MG63 (cell line): ENCODE measurements at regions not wholly inside any gene's neighbourhood (a gene's known extent, or its start where the extent isn't known, plus 50 kb on each side); places are given as distances from the start of the nearest gene placed in this dataset.
A peak's percentile ranks its signal among the peaks of the same experiment; 100 is the strongest.

Experiments used
- DNase-seq: peaks from one replicate; pipeline ENCODE4 v3.0.0-alpha.2; 2020
- H3K27me3 ChIP-seq: fragments of 250-450 bp; sonication (Bioruptor Pico); 2 replicates; pipeline ENCODE4 v1.5.1; 2020; ENCODE audit warnings: mild to moderate bottlenecking, moderate library complexity
- H3K36me3 ChIP-seq: fragments of 250-450 bp; sonication (Bioruptor Pico); 2 replicates; pipeline ENCODE4 v1.5.1; 2020; ENCODE audit warnings: mild to moderate bottlenecking, moderate library complexity
- H3K4me3 ChIP-seq: fragments of 250-450 bp; sonication (Bioruptor Pico); 2 replicates; pipeline ENCODE4 v1.5.1; 2020; ENCODE audit warnings: mild to moderate bottlenecking, moderate library complexity
- H3K9me3 ChIP-seq: fragments of 250-450 bp; sonication (Bioruptor Pico); 2 replicates; pipeline ENCODE4 v1.5.1; 2020; ENCODE audit warnings: mild to moderate bottlenecking, moderate library complexity

DNA sequence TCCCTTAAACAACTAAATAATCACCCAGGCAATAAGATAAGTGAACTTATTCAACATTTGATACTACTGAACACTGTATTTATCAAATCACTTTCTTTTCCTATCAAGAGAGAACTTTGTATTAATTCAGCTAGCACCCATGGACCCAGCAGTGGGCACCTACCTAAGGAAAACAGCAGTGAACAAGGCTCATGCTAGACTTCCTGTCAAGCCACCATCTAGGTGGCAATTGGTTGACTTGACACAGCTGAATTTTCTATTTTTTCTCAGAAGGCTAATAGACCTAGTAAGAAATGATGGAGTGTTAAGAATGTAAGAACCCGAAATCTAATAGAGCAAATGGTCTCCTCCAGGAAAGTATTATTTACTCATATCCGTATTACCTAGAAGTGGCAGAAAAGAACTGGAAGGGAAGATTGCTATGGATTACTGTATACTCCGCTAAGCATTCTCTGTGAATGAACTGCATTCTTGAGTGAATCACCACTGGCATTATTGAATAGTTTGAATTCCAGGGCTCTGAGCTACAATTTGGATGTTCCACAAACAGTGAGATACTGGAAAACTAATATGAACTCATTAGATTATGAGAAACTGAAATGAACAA, 988.2 kb upstream of the CDH2 start:
- H3K4me3 ChIP-seq = no peak overlapping the region
- peaks cover 8% of the 10 kb centered on the region for H3K9me3 ChIP-seq
- no peaks in the 10 kb centered on the region for H3K27me3 ChIP-seq
- no peak for DNase-seq
- H3K36me3 ChIP-seq = peaks cover 19% of the 10 kb centered on the region

DNA sequence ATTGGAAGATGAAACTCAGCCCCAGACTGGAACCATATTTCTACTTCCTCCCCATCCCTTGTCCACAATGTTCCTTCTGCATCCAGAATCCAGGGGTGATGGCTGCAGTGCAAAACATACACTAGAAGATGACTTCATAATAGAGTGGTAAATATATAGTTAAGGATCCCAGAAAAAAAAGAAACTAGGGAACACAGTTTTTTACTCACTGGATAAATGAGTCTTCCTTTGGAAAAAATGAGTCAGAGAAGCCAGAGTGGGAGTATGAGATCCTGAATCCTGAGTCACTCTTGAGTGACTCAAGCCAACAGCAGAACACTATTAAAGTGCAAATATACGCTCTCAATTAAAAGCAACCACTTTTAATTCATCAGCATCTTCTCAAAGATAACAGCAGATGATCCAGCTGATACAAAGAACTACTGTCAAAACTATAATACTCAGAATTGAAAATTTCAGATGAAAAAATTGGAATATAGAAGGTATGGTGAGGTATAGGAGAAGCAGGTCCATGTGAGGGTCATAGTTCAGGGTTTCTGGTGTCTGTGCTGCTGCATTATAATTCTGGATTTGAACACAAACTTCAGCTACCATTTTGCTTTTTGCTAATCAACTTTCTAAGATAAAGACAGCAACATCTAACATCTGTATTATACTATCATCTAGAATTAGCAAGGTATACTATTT, 987.2 kb upstream of the CDH2 start:
- peak; percentile 36 for DNase-seq
- H3K9me3 ChIP-seq = peaks cover 8% of the 10 kb centered on the region
- no peaks in the 10 kb centered on the region for H3K27me3 ChIP-seq
- H3K4me3 ChIP-seq = no peak overlapping the region
- H3K36me3 ChIP-seq = peaks cover 19% of the 10 kb centered on the region

DNA sequence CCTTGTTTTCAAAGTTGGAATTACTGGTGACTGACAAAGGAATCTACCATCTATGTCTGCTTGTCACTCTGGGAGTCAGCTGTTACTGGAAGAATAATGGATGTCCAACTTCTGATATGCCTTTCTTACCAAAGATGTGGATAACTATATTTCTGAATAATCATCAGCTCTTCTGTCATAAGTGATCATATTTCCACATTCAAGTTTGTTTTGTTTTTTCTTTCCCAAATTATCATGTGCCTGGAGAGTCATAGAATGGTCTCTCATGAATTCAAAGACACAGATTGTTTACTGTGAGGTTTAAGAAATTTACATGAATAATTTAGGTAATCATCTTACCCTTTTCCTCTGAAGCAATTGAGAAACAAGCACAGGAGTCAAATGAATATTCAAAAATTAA, 986.7 kb upstream of the CDH2 start:
- no peaks in the 10 kb centered on the region for H3K27me3 ChIP-seq
- H3K36me3 ChIP-seq = peaks cover 21% of the 10 kb centered on the region
- H3K4me3 ChIP-seq = no peak overlapping the region
- no peak for DNase-seq
- H3K9me3 ChIP-seq = peaks cover 6% of the 10 kb centered on the region

DNA sequence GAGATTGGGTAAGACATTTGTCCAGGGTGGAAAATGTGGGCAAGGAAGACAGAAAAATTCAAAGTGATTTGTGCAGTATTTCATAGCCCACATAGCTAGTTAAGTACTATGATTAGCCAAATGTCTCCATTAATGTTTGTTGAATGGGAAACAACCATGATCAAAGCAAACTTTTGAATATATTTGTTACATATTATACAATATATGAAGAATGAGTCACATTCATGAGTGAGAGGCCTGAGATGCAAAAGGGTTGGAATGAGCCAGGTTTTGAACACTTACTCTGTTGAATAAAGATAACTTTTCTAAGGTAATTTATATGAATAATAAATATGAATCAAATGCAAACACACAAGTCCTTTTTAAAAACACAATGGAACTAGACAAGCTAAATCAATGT, 984.5 kb upstream of the CDH2 start:
- no peak for DNase-seq
- Histone ChIP-seq H3K36me3 (peaks cover 15% of the 10 kb centered on the region), H3K27me3 (no peaks in the 10 kb centered on the region), H3K4me3 (no peak overlapping the region), H3K9me3 (peaks cover 5% of the 10 kb centered on the region)

DNA sequence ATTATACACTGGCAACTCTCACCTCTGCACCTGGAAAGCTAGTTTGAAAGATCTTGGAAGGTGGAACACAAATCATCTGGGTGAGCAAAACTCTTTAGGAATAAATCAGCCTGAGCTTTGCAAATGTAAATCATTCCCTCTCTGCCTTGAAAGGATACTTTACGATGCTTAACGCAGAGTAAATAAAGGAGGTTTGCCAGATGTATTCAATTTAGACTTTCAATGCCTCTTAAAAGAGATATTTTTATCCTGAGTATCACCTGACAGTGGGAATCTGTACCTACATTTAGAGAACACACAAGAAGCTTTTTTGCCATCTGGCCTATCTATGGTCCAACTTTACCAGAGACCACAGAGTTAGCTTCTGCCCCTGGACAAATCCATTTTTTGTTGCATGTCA, 983.2 kb upstream of the CDH2 start:
- H3K9me3 ChIP-seq = peaks cover 2% of the 10 kb centered on the region; the same call in 1 of the 2 replicates
- no peaks in the 10 kb centered on the region for H3K27me3 ChIP-seq
- DNase-seq = no peak
- H3K4me3 ChIP-seq = no peak overlapping the region
- peaks cover 13% of the 10 kb centered on the region for H3K36me3 ChIP-seq

DNA sequence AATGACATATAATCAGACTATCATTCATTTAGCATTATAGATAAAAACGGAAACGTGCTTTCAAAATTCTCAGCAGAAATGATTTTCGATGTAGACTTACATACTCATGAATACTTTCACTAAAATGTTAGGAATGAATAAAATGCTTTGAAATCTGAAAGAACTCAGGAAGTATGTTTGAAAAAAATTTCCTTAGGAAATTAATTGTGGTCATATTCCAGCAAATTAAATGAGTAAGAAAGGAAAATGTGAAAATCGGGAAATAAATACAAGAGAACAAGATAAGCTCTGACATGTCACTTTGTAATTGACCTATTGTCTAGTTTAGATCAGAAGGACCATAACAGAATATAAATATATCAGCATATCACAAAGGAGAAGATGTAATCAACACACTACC, 981.0 kb upstream of the CDH2 start:
- no peak for DNase-seq
- H3K9me3 ChIP-seq = peaks cover 2% of the 10 kb centered on the region; the same call in 1 of the 2 replicates
- H3K36me3 ChIP-seq = peaks cover 12% of the 10 kb centered on the region
- H3K27me3 ChIP-seq = no peaks in the 10 kb centered on the region
- no peak overlapping the region for H3K4me3 ChIP-seq

DNA sequence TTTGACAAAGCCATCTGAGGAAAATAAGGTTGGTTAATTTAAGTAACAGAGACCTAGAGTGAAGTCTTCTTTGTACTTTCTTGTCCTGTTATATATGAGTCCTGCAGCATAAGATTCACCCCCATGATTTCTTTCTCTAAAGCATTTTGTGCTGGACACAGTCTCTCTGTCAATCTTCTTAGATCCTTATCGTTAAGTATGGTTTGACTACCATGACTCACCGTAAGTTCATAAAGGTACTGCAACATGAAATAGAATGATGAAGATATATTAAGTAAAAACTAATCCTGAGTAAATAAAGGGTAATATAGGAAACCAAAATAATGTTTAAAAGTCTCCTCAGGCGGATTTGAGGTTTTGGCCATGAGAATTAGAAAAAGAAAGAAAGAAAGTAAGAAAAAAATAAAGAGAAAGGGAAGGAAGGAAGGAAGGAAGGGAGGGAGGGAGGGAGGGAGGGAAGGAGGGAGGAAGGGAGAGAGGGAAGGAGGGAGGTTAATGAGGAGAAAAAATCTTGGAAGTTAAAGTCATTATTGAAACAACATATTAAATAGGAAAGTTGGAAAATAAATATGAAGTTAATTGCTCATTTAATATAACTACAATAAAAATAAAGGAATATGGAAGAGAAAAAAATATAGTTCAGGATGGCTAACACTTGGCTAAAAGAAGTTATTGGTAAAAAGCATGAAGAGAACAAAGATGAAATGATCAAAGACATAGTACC, 980.3 kb upstream of the CDH2 start:
- Histone ChIP-seq H3K36me3 (peaks cover 9% of the 10 kb centered on the region), H3K4me3 (no peak overlapping the region), H3K9me3 (peaks cover 2% of the 10 kb centered on the region; the same call in 1 of the 2 replicates), H3K27me3 (no peaks in the 10 kb centered on the region)
- DNase-seq = no peak

DNA sequence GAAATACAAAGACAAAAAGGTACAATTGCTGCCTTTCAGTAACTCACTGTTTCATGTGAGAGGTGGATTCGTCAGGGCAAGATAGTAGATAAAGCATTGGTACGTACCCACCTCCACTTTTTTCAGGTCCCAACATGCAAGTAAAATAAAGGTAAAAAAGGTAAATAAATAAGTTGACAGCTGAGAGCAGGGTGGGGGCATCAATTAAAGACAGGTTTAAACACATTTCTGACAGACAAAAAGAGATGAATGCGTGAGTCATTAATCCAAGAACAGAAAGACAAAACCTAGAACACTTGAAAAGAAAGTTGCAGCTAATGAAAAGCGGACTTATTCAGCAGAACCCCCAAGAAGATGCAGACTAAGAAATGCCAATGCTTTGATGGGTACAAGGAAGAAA, 979.6 kb upstream of the CDH2 start:
- H3K9me3 ChIP-seq = 0 out of 2 replicates have a peak, but pooled peaks cover 2% of the 10 kb centered on the region
- peaks cover 9% of the 10 kb centered on the region for H3K36me3 ChIP-seq
- DNase-seq = no peak
- H3K27me3 ChIP-seq = no peaks in the 10 kb centered on the region
- H3K4me3 ChIP-seq = no peak overlapping the region

DNA sequence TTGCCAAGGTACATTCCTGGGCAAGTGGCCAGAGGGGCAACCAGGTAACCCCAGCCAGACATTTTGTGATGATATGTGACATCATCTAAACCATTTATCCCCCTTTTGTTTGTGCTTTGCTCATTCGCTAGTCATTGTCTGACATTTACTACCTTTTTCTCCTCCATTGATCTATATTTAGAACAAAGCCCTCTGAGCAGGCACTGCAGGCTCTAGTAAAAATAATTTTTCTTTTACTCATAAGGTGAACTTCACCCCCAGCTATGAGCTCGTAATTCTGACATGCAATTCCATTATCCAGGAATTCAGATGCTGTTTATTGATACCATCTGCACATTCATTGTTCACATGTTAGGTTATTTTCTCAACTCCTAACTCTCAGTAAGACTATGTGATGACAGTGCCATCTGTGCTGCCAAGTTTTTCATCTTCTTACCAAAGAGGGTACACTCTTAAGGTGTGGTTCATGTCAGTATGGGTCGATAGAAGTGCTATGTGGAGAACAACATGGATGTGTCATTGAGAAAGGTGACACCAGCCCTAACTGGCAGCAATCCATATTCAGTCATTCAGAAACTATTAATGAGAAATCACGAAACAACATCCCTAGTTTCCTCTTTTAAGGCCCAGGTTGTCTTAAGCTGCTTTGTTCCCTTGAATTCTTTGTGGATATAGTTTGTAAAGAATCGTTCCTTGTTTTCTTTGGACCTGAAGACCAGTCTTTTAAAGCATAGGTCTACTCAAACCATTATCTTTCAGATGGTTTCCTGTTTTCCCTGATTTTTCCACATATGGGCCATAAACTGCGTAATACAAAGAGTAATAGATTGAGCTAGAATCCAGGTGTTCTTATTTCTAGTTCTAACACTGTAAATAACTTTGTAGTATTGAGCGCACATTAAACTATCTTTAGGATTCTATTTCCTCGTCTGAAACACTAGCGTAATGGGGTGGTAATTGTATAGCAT, 978.1 kb upstream of the CDH2 start:
- Histone ChIP-seq H3K27me3 (no peaks in the 10 kb centered on the region), H3K4me3 (no peak overlapping the region), H3K9me3 (0 out of 2 replicates have a peak, but pooled peaks cover 2% of the 10 kb centered on the region), H3K36me3 (peaks cover 9% of the 10 kb centered on the region)
- peak; percentile 72 for DNase-seq

DNA sequence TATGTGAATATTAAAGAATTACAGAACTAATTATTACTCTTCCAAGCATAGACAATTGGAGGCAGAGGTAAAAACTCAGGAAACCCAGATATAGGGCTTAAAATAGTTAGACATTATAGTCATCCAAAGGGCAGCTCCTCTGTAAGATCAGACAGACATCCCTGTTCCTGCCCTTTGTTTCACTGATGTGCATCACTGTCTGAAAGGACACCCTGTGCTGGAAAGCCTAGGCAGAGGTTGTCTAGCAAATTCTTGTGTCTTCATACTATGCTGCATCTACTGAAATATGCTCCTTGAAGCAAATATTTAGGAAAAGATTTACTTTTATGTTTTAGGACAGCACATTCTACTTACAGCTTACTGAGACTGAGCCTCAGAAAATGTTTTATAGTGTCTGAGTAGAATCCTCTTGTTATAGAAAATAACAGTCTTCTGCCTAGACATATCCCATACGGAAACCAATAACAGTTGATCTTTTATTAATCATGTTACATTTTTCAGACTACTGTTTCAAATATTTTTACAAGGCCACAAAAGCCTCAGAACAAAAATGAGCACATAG, 977.3 kb upstream of the CDH2 start:
- Histone ChIP-seq H3K36me3 (peaks cover 9% of the 10 kb centered on the region), H3K27me3 (no peaks in the 10 kb centered on the region), H3K9me3 (0 out of 2 replicates have a peak, but pooled peaks cover 2% of the 10 kb centered on the region), H3K4me3 (no peak overlapping the region)
- no peak for DNase-seq

DNA sequence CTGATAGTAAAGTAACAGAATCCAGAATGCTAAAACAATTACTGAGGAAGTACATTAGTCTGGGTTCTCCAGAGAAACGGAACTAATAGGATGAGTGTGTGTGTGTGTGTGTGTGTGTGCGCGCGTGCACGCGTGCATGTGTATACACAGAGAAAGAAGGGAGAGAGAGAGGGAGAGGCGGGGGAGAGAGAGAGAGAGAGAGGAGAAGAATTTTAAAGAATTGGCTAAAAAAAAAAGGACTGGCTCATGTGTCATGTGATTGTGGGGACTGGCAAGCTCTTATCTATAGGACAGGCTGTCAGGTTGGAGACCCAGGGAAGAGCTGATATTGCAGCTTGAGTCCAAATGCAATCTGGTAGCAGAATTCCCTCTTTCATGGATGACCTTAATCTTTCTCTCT, 976.2 kb upstream of the CDH2 start:
- DNase-seq = no peak
- H3K9me3 ChIP-seq = 0 out of 2 replicates have a peak, but pooled peaks cover 2% of the 10 kb centered on the region
- peaks cover 5% of the 10 kb centered on the region; the same call in 1 of the 2 replicates for H3K36me3 ChIP-seq
- H3K27me3 ChIP-seq = no peaks in the 10 kb centered on the region
- no peak overlapping the region for H3K4me3 ChIP-seq

DNA sequence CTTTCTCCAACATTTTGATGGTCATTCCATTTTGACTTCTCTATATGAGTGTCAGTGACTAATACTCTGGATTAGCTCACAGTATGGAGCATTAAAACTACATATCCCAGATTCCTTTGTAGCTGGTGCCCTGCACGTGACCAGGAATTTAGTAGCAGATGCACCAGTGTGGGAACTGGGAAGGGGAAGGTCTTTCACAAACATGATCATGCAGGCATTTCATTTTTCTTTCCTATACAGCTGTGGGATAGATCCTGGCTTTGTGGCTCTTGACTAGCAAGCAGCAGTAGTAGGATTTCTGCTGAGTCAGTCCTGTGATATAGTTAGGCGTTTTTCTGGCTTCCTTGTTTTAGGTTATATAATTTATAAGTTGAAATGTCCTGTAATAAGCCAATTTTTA, 971.0 kb upstream of the CDH2 start:
- Histone ChIP-seq H3K9me3 (no peaks in the 10 kb centered on the region), H3K27me3 (no peaks in the 10 kb centered on the region), H3K4me3 (no peak overlapping the region), H3K36me3 (no peaks in the 10 kb centered on the region)
- peak; percentile 54 for DNase-seq

DNA sequence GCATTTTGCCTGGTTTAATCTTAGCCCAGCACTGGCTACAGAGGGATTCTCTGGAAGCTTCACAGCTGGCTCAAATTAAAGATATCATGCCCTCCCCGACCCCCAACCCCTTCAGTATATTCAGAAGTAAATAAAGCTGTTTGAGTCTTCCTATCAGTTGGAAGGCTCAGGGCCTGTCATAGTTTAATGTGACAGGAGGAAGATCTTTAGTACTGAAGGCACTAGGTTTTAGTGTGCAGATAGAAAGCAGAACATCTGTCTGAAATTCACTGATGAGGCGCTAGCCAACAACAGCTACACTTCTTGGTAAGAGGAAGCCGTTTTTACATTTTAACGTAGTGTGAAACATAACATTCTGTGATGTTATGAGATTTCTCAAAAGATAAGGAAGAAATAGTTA, 969.1 kb upstream of the CDH2 start:
- H3K9me3 ChIP-seq = no peaks in the 10 kb centered on the region
- no peaks in the 10 kb centered on the region for H3K27me3 ChIP-seq
- no peak for DNase-seq
- H3K4me3 ChIP-seq = no peak overlapping the region
- H3K36me3 ChIP-seq = no peaks in the 10 kb centered on the region

DNA sequence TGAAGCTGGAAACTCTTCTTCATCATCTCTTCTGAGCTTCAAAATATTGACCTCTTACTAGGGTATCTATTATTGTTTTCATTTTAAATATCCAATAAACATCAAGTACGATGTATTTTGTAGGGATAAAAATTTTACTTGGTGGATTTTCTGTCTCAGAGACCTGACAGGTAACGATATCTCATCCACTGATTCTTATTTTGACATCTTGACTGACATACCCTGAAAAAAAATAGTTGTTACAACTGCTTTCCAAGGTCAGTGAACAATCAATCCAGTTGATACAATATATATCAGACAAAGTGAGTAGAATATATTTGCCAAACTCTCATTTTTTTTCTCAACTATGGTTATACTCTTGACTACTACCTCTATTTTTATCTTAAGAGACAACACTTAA, 963.7 kb upstream of the CDH2 start:
- no peak for DNase-seq
- Histone ChIP-seq H3K27me3 (no peaks in the 10 kb centered on the region), H3K9me3 (no peaks in the 10 kb centered on the region), H3K36me3 (no peaks in the 10 kb centered on the region), H3K4me3 (no peak overlapping the region)

DNA sequence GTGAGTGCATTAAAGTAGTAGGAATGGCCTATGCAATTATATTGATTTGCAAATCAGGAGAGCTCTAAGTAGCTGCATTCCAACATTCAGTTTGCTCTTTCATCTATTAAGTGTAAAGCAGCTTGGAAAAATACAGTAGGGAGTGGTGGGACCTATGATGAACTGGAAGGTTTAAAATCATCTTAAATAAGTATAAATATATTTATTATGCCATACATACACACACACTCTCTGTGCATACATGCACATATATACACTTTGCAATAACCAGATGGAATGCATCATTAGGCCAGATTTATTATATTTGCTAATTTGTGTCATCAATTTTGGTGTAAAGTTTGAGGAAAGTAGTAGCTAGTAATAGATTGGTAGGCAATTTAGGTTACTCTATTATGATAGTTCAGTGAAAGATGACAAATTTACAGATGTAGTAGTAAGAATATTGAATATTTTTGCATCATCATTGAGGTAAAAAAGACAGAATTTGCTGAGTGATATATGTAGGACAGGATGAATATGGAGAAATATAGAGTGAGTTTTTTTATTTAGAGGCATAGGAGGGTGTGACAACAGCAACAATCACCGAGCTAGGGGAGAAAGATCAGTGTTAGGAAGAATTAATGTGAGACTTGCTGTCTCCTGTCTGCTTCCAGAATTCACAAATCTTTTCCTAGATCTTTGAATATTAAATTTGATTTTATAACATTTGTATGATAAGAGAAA, 961.0 kb upstream of the CDH2 start:
- H3K9me3 ChIP-seq = no peaks in the 10 kb centered on the region
- H3K36me3 ChIP-seq = no peaks in the 10 kb centered on the region
- DNase-seq = no peak
- H3K4me3 ChIP-seq = no peak overlapping the region
- H3K27me3 ChIP-seq = no peaks in the 10 kb centered on the region
